IMR-90 (cell line): ENCODE measurements at regions not wholly inside any gene's neighbourhood (a gene's known extent, or its start where the extent isn't known, plus 50 kb on each side); places are given as distances from the start of the nearest gene placed in this dataset.

Experiments
- ATAC-seq: fragments of 200-7000 bp; cut with Tn5 transposase; 2 replicates; pipeline ENCODE4 v1.9.1; 2020; ENCODE audit warnings: low read depth, mild to moderate bottlenecking, moderate library complexity
- BruUV-seq: library from RNA; stranded (reverse); fragments of 400-500 nt; replicated peaks from 2 replicates; lab custom pipeline; 2021; lab: Mats Ljungman, UMichigan
- CTCF ChIA-PET: fragments of 300-600 bp; formaldehyde crosslinking; extraction: SDS; loops from one replicate; lab custom pipeline; 2021; ENCODE audit warnings: antibody characterized with exemption; lab: Yijun Ruan, JAX
- POLR2A ChIA-PET: fragments of 300-600 bp; sonication (Branson Sonifier 250); formaldehyde crosslinking; loops from one replicate; lab custom pipeline; 2022; ENCODE audit warnings: antibody characterized with exemption; ENCODE audit not compliant: unreplicated experiment; lab: Charles Lee
- DNase-seq: peaks from one replicate; pipeline ENCODE4 v3.0.0; 2013
- H2AFZ ChIP-seq: replicated peaks from 2 replicates; pipeline ENCODE3; 2013; ENCODE audit warnings: low read length, mild to moderate bottlenecking; ENCODE audit not compliant: poor library complexity
- H2AK5ac ChIP-seq: 2 replicates; pipeline ENCODE4 v1.6.1; 2013; ENCODE audit warnings: low read depth, low read length, inconsistent platforms
- H2AK9ac ChIP-seq: replicated peaks from 2 replicates; pipeline ENCODE3; 2013; ENCODE audit warnings: mild to moderate bottlenecking, low read depth, low read length, moderate library complexity; ENCODE audit not compliant: poor library complexity
- H2BK120ac ChIP-seq: 2 replicates; pipeline ENCODE4 v1.6.1; 2013; ENCODE audit warnings: low read depth, low read length, inconsistent platforms
- H2BK15ac ChIP-seq: 3 replicates; pipeline ENCODE4 v1.6.1; 2013; ENCODE audit warnings: low read depth, low read length, inconsistent platforms
- H2BK20ac ChIP-seq: 2 replicates; pipeline ENCODE4 v1.6.1; 2013; ENCODE audit warnings: low read depth, mild to moderate bottlenecking, inconsistent platforms, low read length, moderate library complexity
- H2BK5ac ChIP-seq: 2 replicates; pipeline ENCODE4 v1.6.1; 2013; ENCODE audit warnings: mild to moderate bottlenecking, low read depth, low read length, inconsistent platforms; ENCODE audit not compliant: poor library complexity, severe bottlenecking
- H3K14ac ChIP-seq: replicated peaks from 2 replicates; pipeline ENCODE4 v1.6.1; 2013; ENCODE audit warnings: low read depth, low read length, inconsistent platforms
- H3K18ac ChIP-seq: 2 replicates; pipeline ENCODE4 v1.6.1; 2013; ENCODE audit warnings: low read depth, low read length, control low read depth
- H3K23ac ChIP-seq: 2 replicates; pipeline ENCODE4 v1.6.1; 2013; ENCODE audit warnings: low read depth, low read length, inconsistent platforms
- H3K27ac ChIP-seq: 2 replicates; pipeline ENCODE4 v1.5.1; 2013; ENCODE audit warnings: mild to moderate bottlenecking, control low read depth, low read length; ENCODE audit not compliant: insufficient read depth
- H3K27me3 ChIP-seq: 2 replicates; pipeline ENCODE4 v1.6.1; 2013; ENCODE audit warnings: low read length; ENCODE audit not compliant: control insufficient read depth, insufficient read depth
- H3K36me3 ChIP-seq: 2 replicates; pipeline ENCODE4 v1.6.1; 2013; ENCODE audit warnings: low read length, mixed read lengths; ENCODE audit not compliant: control insufficient read depth, insufficient read depth
- H3K4ac ChIP-seq: 2 replicates; pipeline ENCODE4 v1.6.1; 2013; ENCODE audit warnings: low read depth, low read length, inconsistent platforms
- H3K4me1 ChIP-seq: 2 replicates; pipeline ENCODE4 v1.6.1; 2013; ENCODE audit warnings: low read length, mixed read lengths; ENCODE audit not compliant: control insufficient read depth, insufficient read depth
- H3K4me2 ChIP-seq: 2 replicates; pipeline ENCODE4 v1.6.1; 2013; ENCODE audit warnings: low read depth, mild to moderate bottlenecking, control low read depth, low read length, moderate library complexity
- H3K4me3 ChIP-seq: 2 replicates; pipeline ENCODE4 v1.5.1; 2013; ENCODE audit warnings: low read depth, mild to moderate bottlenecking, control low read depth, low read length, moderate library complexity; ENCODE audit not compliant: insufficient read depth
- H3K56ac ChIP-seq: 2 replicates; pipeline ENCODE4 v1.6.1; 2013; ENCODE audit warnings: low read length, inconsistent platforms; ENCODE audit not compliant: insufficient read depth; ENCODE audit errors: extremely low read depth
- H3K79me1 ChIP-seq, 2 experiments: 2 replicates each; pipeline ENCODE4 v1.6.1; 2013; ENCODE audit warnings: low read length in 2 of 2, inconsistent platforms in 1 of 2, low read depth in 1 of 2
- H3K9ac ChIP-seq: 2 replicates; pipeline ENCODE4 v1.6.1; 2013; ENCODE audit warnings: low read depth, low read length, control low read depth
- H3K9me1 ChIP-seq: 2 replicates; pipeline ENCODE4 v1.6.1; 2013; ENCODE audit warnings: low read length, inconsistent platforms; ENCODE audit not compliant: insufficient read depth
- H3K9me3 ChIP-seq: 2 replicates; pipeline ENCODE4 v1.6.1; 2013; ENCODE audit warnings: low read length; ENCODE audit not compliant: control insufficient read depth, insufficient read depth
- H4K20me1 ChIP-seq: 2 replicates; pipeline ENCODE4 v1.6.1; 2013; ENCODE audit warnings: low read length, inconsistent platforms; ENCODE audit not compliant: insufficient read depth
- H4K5ac ChIP-seq: 2 replicates; pipeline ENCODE4 v1.6.1; 2013; ENCODE audit warnings: mild to moderate bottlenecking, low read depth, low read length, control low read depth
- H4K8ac ChIP-seq, 2 experiments: 2 replicates each; pipeline ENCODE4 v1.6.1; 2013; ENCODE audit warnings: low read depth in 2 of 2, low read length in 2 of 2, control low read depth in 1 of 2, inconsistent platforms in 1 of 2
- H4K91ac ChIP-seq: 2 replicates; pipeline ENCODE4 v1.6.1; 2013; ENCODE audit warnings: low read depth, low read length, inconsistent platforms; ENCODE audit not compliant: insufficient read depth
- BHLHE40 ChIP-seq: fragments of 150-350 bp; IDR thresholded peaks from 2 replicates; pipeline ENCODE4 v1.6.1; 2016; ENCODE audit warnings: mild to moderate bottlenecking, low read depth, low read length
- CEBPB ChIP-seq: IDR thresholded peaks from 2 replicates; pipeline ENCODE4 v1.6.1; 2012; ENCODE audit warnings: low read depth, low read length, improper control_type of control experiment
- CHD1 ChIP-seq: IDR thresholded peaks from 2 replicates; pipeline ENCODE4 v1.6.1; 2012; ENCODE audit warnings: low read depth, low read length, improper control_type of control experiment
- CTCF ChIP-seq: conservative IDR thresholded peaks from 2 replicates; pipeline ENCODE4 v1.5.1; 2012; ENCODE audit warnings: mild to moderate bottlenecking, low read depth, low read length, improper control_type of control experiment
- RAD21 ChIP-seq: IDR thresholded peaks from 2 replicates; pipeline ENCODE4 v1.6.1; 2012; ENCODE audit warnings: low read length, improper control_type of control experiment
- SMC3 ChIP-seq: fragments of 150-350 bp; IDR thresholded peaks from 2 replicates; pipeline ENCODE4 v1.6.1; 2016; ENCODE audit warnings: low read depth, mild to moderate bottlenecking, antibody characterized with exemption, low read length, moderate library complexity
- USF2 ChIP-seq: fragments of 150-350 bp; IDR thresholded peaks from 2 replicates; pipeline ENCODE4 v1.6.1; 2017; ENCODE audit warnings: mild to moderate bottlenecking, antibody characterized with exemption, low read length, low read depth
- WGBS, 2 experiments: methylation state at CpG; one replicate each; pipeline versions ENCODE4 v1.1.5 to v1.1.7; 2013; ENCODE audit warnings: missing lambda C conversion rate in 2 of 2; ENCODE audit not compliant: insufficient read length in 1 of 2; ENCODE audit errors: extremely low coverage in 2 of 2; 5-methylcytosine and 5-hydroxymethylcytosine counted together
- dilution Hi-C: fragments of 300-500 bp; cut with HindIII; formaldehyde crosslinking; loops from one replicate; pipeline ENCODE4 v1.14.3; 2018; ENCODE audit warnings: low sequenced_read_pairs; ENCODE audit not compliant: unreplicated experiment
- in situ Hi-C: fragments of 300-500 bp; cut with MboI; formaldehyde crosslinking; loops from 3 replicates; pipeline ENCODE4 v1.14.3; 2019; ENCODE audit warnings: low sequenced_read_pairs, inconsistent platforms, mixed read lengths
- intact Hi-C: fragments of 100-400 bp; cut with micrococcal nuclease; formaldehyde crosslinking; loops from 2 replicates; pipeline ENCODE4 v1.10.0; 2022

DNA sequence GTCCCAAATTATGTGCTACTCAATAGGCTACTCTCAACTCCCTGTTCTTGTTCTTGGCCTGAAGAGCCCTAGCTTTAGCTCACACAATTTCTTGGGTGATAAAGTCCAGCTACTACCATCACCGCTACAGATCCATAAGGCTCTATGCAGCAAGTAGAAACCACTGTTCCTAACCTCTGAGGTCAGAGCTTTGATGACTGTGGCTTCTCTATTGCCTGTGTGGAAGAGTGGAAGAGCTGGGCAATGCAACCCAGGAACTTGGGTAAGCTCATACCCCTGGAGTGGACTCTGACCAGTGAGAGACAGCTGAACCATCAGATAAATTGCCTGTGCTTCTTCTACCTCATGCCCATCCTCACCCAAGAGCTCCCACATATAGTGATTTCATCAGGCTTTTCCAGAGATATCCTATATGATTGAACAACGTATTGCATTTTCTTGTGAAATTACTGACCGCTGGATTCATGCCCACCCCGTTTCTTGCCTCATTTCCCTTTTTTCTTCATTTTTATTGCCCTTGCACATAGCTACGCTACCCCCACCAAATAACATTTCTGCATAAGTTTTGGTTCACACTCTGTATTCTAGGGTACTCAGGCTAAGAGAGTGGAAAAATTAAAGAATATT lies 172.3 kb upstream of the MBNL1 start:
- no peak overlapping the region for H3K23ac ChIP-seq
- in situ Hi-C loops (no loop called here), dilution Hi-C loops (no loop called here), intact Hi-C loops (no loop called here)
- ChIA-PET POLR2A (no interaction called here), CTCF (interaction anchor here (0.6 kb wide), 1 partner anchor 445 kb away, joined by 3 read pairs; no protein-coding TSS in a partner anchor)
- H4K8ac ChIP-seq: no peak overlapping the region
- no TSS peak for BruUV-seq
- H3K79me1 ChIP-seq: no peaks in the 10 kb centered on the region
- H3K9ac ChIP-seq: no peak overlapping the region
- H2BK15ac ChIP-seq: no peak overlapping the region
- H3K56ac ChIP-seq: no peak overlapping the region
- H2AK5ac ChIP-seq: no peak overlapping the region
- no peaks in the 10 kb centered on the region for H3K36me3 ChIP-seq
- H3K4ac ChIP-seq: no peak overlapping the region
- no peak overlapping the region for H3K4me3 ChIP-seq
- no peaks in the 10 kb centered on the region for H3K9me3 ChIP-seq
- H4K5ac ChIP-seq: no peak overlapping the region
- no peak for ATAC-seq
- no peak overlapping the region for H2BK120ac ChIP-seq
- no peak overlapping the region for H3K14ac ChIP-seq
- no peak overlapping the region for H3K18ac ChIP-seq
- H4K20me1 ChIP-seq: no peaks in the 10 kb centered on the region
- H3K27ac ChIP-seq: no peak overlapping the region
- no peak for DNase-seq
- H2BK20ac ChIP-seq: no peak overlapping the region
- no peak overlapping the region for H2AK9ac ChIP-seq
- H3K4me2 ChIP-seq: no peak overlapping the region
- no peak overlapping the region for H2AFZ ChIP-seq
- TF ChIP-seq BHLHE40 (no peak), CEBPB (no peak), CHD1 (no peak), RAD21 (no peak), SMC3 (no peak), CTCF (no peak), USF2 (no peak)
- no peak overlapping the region for H4K91ac ChIP-seq
- WGBS, 2 experiments: 75% methylated on average over 2 of the region's 5 CpGs; no CpG with 5 or more reads in 1 of the 2 experiments
- no peaks in the 10 kb centered on the region for H3K27me3 ChIP-seq
- H2BK5ac ChIP-seq: no peak overlapping the region
- no peaks in the 10 kb centered on the region for H3K4me1 ChIP-seq
- H3K9me1 ChIP-seq: no peaks in the 10 kb centered on the region
